Parathyroid adenoma (tissue), 2 donors: ENCODE measurements at regions not wholly inside any gene's neighbourhood (a gene's known extent, or its start where the extent isn't known, plus 50 kb on each side); places are given as distances from the start of the nearest gene placed in this dataset.

ENCODE experiments used
- H2AFZ ChIP-seq: fragments of 300-600 bp; sonication (generic); one replicate; pipeline ENCODE4 v1.7.0; 2017; ENCODE audit warnings: antibody characterized with exemption, mild to moderate bottlenecking
- H3K27ac ChIP-seq: fragments of 300-600 bp; sonication (generic); one replicate; pipeline ENCODE4 v1.7.0; 2017
- H3K27me3 ChIP-seq: fragments of 300-600 bp; sonication (generic); one replicate; pipeline ENCODE4 v1.7.0; 2017; ENCODE audit warnings: low read length; ENCODE audit not compliant: control insufficient read depth, insufficient read depth
- H3K36me3 ChIP-seq: fragments of 300-600 bp; sonication (generic); one replicate; pipeline ENCODE4 v1.7.0; 2017; ENCODE audit warnings: low read length; ENCODE audit not compliant: control insufficient read depth, insufficient read depth
- H3K4me1 ChIP-seq: fragments of 300-600 bp; sonication (generic); one replicate; pipeline ENCODE4 v1.7.0; 2017; ENCODE audit warnings: control low read depth
- H3K4me2 ChIP-seq: fragments of 300-600 bp; sonication (generic); one replicate; pipeline ENCODE4 v1.7.0; 2017; ENCODE audit warnings: low read length
- H3K4me3 ChIP-seq: fragments of 300-600 bp; sonication (generic); one replicate; pipeline ENCODE4 v1.7.0; 2017; ENCODE audit warnings: low read depth, low read length
- H3K79me2 ChIP-seq: fragments of 300-600 bp; sonication (generic); one replicate; pipeline ENCODE4 v1.7.0; 2017; ENCODE audit warnings: control low read depth
- H3K9ac ChIP-seq: fragments of 300-600 bp; sonication (generic); one replicate; pipeline ENCODE4 v1.7.0; 2017; ENCODE audit warnings: mild to moderate bottlenecking
- H3K9me3 ChIP-seq: fragments of 300-600 bp; sonication (generic); one replicate; pipeline ENCODE4 v1.7.0; 2017; ENCODE audit warnings: low read length; ENCODE audit not compliant: control insufficient read depth
- CTCF ChIP-seq: fragments of 300-600 bp; sonication (generic); IDR thresholded peaks from one replicate; pipeline ENCODE4 v1.7.0; 2017; ENCODE audit warnings: antibody characterized with exemption, mild to moderate bottlenecking
- donor health status: primary hyperparathyroidism.

- no peaks in the 10 kb centered on the region for H3K27me3 ChIP-seq
- no peak overlapping the region for H3K4me3 ChIP-seq
These were observed 249.6 kb downstream of the PTPRC start for GRCh38 chr1:198888379-198888943.

GRCh38 chr1:198889101-198889500 lies 250.3 kb downstream of the PTPRC start:
- H3K4me2 ChIP-seq, result no peak overlapping the region
- H3K79me2 ChIP-seq, result no peaks in the 10 kb centered on the region
- H3K27me3 ChIP-seq, result no peaks in the 10 kb centered on the region
- H3K27ac ChIP-seq, result no peak overlapping the region
- TF ChIP-seq CTCF, result no peak
- no peak overlapping the region for H2AFZ ChIP-seq
- no peaks in the 10 kb centered on the region for H3K4me1 ChIP-seq
- H3K9me3 ChIP-seq, result no peaks in the 10 kb centered on the region
- H3K36me3 ChIP-seq, result no peaks in the 10 kb centered on the region
- H3K9ac ChIP-seq, result no peak overlapping the region
- no peak overlapping the region for H3K4me3 ChIP-seq

More at GRCh38 chr1:198888379-198888943, 249.6 kb downstream of the PTPRC start:
- H3K4me1 ChIP-seq, result no peaks in the 10 kb centered on the region
- H3K36me3 ChIP-seq, result no peaks in the 10 kb centered on the region
- H3K27ac ChIP-seq, result no peak overlapping the region
- H3K9me3 ChIP-seq, result no peaks in the 10 kb centered on the region
- no peak overlapping the region for H2AFZ ChIP-seq
- no peak for TF ChIP-seq CTCF
- no peak overlapping the region for H3K9ac ChIP-seq
- H3K79me2 ChIP-seq, result no peaks in the 10 kb centered on the region
- H3K4me2 ChIP-seq, result no peak overlapping the region

GRCh38 chr1:198889749-198890148 lies 250.9 kb downstream of the PTPRC start:
- no peak for TF ChIP-seq CTCF

GRCh38 chr1:198890214-198890930 lies 251.5 kb downstream of the PTPRC start:
- no peaks in the 10 kb centered on the region for H3K79me2 ChIP-seq
- H3K9ac ChIP-seq, result no peak overlapping the region
- H3K4me3 ChIP-seq, result no peak overlapping the region
- no peaks in the 10 kb centered on the region for H3K36me3 ChIP-seq
- H3K4me1 ChIP-seq, result no peaks in the 10 kb centered on the region
- no peaks in the 10 kb centered on the region for H3K9me3 ChIP-seq
- TF ChIP-seq CTCF, result no peak
- H3K27ac ChIP-seq, result no peak overlapping the region
- no peaks in the 10 kb centered on the region for H3K27me3 ChIP-seq
- no peak overlapping the region for H3K4me2 ChIP-seq
- H2AFZ ChIP-seq, result no peak overlapping the region

More at GRCh38 chr1:198889749-198890148, 250.9 kb downstream of the PTPRC start:
- Histone ChIP-seq H3K4me3 (no peak overlapping the region), H3K27ac (no peak overlapping the region), H3K4me2 (no peak overlapping the region), H3K36me3 (no peaks in the 10 kb centered on the region), H2AFZ (no peak overlapping the region), H3K9ac (no peak overlapping the region), H3K27me3 (no peaks in the 10 kb centered on the region), H3K4me1 (no peaks in the 10 kb centered on the region), H3K79me2 (no peaks in the 10 kb centered on the region), H3K9me3 (no peaks in the 10 kb centered on the region)

GRCh38 chr1:198892065-198892464 lies 253.2 kb downstream of the PTPRC start:
- H3K4me1 ChIP-seq, result no peaks in the 10 kb centered on the region
- no peaks in the 10 kb centered on the region for H3K36me3 ChIP-seq
- no peak for TF ChIP-seq CTCF
- no peak overlapping the region for H3K4me3 ChIP-seq
- no peak overlapping the region for H3K9ac ChIP-seq
- H3K27ac ChIP-seq, result no peak overlapping the region
- no peaks in the 10 kb centered on the region for H3K27me3 ChIP-seq
- no peaks in the 10 kb centered on the region for H3K9me3 ChIP-seq
- no peak overlapping the region for H2AFZ ChIP-seq
- H3K4me2 ChIP-seq, result no peak overlapping the region
- H3K79me2 ChIP-seq, result no peaks in the 10 kb centered on the region
